OCI-LY3 (cell line): ENCODE measurements at regions not wholly inside any gene's neighbourhood (a gene's known extent, or its start where the extent isn't known, plus 50 kb on each side); places are given as distances from the start of the nearest gene placed in this dataset.

Experiments
- H2AFZ ChIP-seq: fragments of 200-600, 300-600 bp; shearing (Covaris generic); 2 replicates; pipeline ENCODE4 v1.6.0; 2014; ENCODE audit warnings: antibody characterized with exemption, low read depth, low read length
- H3K27ac ChIP-seq: fragments of 200-600, 300-600 bp; sonication (generic); 2 replicates; pipeline ENCODE4 v1.5.1; 2014; ENCODE audit warnings: mild to moderate bottlenecking, low read length, moderate library complexity, mixed read lengths
- H3K27me3 ChIP-seq: fragments of 200-600, 300-600 bp; sonication (generic); 2 replicates; pipeline ENCODE4 v1.6.1; 2014; ENCODE audit warnings: low read depth, low read length, mixed read lengths
- H3K36me3 ChIP-seq: fragments of 200-600, 300-600 bp; sonication (generic); replicated peaks from 2 replicates; pipeline ENCODE3; 2014; ENCODE audit warnings: low read depth, low read length, mixed read lengths
- H3K4me1 ChIP-seq: fragments of 300-600, 200-600 bp; sonication (generic); 2 replicates; pipeline ENCODE4 v1.6.1; 2014; ENCODE audit warnings: low read length, mixed read lengths
- H3K4me2 ChIP-seq: fragments of 200-600, 300-600 bp; sonication (generic); 2 replicates; pipeline ENCODE4 v1.6.1; 2014; ENCODE audit warnings: low read length, mixed read lengths
- H3K4me3 ChIP-seq: fragments of 300-600, 200-600 bp; sonication (generic); 2 replicates; pipeline ENCODE4 v1.5.1; 2014; ENCODE audit warnings: antibody characterized with exemption, mild to moderate bottlenecking, low read length, moderate library complexity
- H3K79me2 ChIP-seq: fragments of 300-600, 200-600 bp; shearing (Covaris generic); 2 replicates; pipeline ENCODE4 v1.6.1; 2014; ENCODE audit warnings: mild to moderate bottlenecking, low read length, mixed read lengths
- H3K9ac ChIP-seq: fragments of 300-600, 200-600 bp; shearing (Covaris generic); 2 replicates; pipeline ENCODE4 v1.6.0; 2014; ENCODE audit warnings: mild to moderate bottlenecking, low read length, moderate library complexity
- H3K9me3 ChIP-seq: fragments of 200-600, 300-600 bp; shearing (Covaris generic); 2 replicates; pipeline ENCODE4 v1.6.1; 2014; ENCODE audit warnings: low read length, mixed read lengths; ENCODE audit not compliant: insufficient read depth
- H4K20me1 ChIP-seq: fragments of 200-600, 300-600 bp; sonication (generic); 2 replicates; pipeline ENCODE4 v1.6.1; 2016; ENCODE audit warnings: low read length, mixed read lengths; ENCODE audit not compliant: insufficient read depth
- EZH2phosphoT487 ChIP-seq: fragments of 200-600 bp; shearing (Covaris generic); IDR thresholded peaks from 2 replicates; pipeline ENCODE4 v1.6.1; 2018; ENCODE audit warnings: antibody characterized with exemption, mixed run types, low read depth
- TF ChIP-seq, protein P1 (sequence below): fragments of 200-600, 300-600 bp; sonication (generic); IDR thresholded peaks from 2 replicates; pipeline ENCODE4 v1.5.1; 2014; ENCODE audit warnings: antibody characterized with exemption, low read length, low read depth

GRCh38 chr13:80116107-80116506 lies 224.8 kb downstream of the SPRY2 start:
- no peak overlapping the region for H3K9ac ChIP-seq
- H3K36me3 ChIP-seq: no peaks in the 10 kb centered on the region
- no peaks in the 10 kb centered on the region for H4K20me1 ChIP-seq
- TF ChIP-seq, protein P1, sequence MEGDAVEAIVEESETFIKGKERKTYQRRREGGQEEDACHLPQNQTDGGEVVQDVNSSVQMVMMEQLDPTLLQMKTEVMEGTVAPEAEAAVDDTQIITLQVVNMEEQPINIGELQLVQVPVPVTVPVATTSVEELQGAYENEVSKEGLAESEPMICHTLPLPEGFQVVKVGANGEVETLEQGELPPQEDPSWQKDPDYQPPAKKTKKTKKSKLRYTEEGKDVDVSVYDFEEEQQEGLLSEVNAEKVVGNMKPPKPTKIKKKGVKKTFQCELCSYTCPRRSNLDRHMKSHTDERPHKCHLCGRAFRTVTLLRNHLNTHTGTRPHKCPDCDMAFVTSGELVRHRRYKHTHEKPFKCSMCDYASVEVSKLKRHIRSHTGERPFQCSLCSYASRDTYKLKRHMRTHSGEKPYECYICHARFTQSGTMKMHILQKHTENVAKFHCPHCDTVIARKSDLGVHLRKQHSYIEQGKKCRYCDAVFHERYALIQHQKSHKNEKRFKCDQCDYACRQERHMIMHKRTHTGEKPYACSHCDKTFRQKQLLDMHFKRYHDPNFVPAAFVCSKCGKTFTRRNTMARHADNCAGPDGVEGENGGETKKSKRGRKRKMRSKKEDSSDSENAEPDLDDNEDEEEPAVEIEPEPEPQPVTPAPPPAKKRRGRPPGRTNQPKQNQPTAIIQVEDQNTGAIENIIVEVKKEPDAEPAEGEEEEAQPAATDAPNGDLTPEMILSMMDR: no peak
- TF ChIP-seq EZH2phosphoT487: no peak
- H3K4me3 ChIP-seq: no peak overlapping the region
- no peaks in the 10 kb centered on the region for H3K79me2 ChIP-seq
- H3K27ac ChIP-seq: no peak overlapping the region
- no peaks in the 10 kb centered on the region for H3K27me3 ChIP-seq
- H3K4me2 ChIP-seq: no peak overlapping the region
- H3K9me3 ChIP-seq: no peaks in the 10 kb centered on the region
- no peak overlapping the region for H2AFZ ChIP-seq
- peaks cover 10% of the 10 kb centered on the region for H3K4me1 ChIP-seq

GRCh38 chr13:80115616-80116015 lies 225.3 kb downstream of the SPRY2 start:
- H4K20me1 ChIP-seq: no peaks in the 10 kb centered on the region
- H3K27me3 ChIP-seq: no peaks in the 10 kb centered on the region
- no peak overlapping the region for H3K27ac ChIP-seq
- no peak overlapping the region for H2AFZ ChIP-seq
- TF ChIP-seq EZH2phosphoT487: no peak
- TF ChIP-seq, protein P1: no peak
- no peak overlapping the region for H3K9ac ChIP-seq
- H3K79me2 ChIP-seq: no peaks in the 10 kb centered on the region
- H3K4me2 ChIP-seq: no peak overlapping the region
- no peak overlapping the region for H3K4me3 ChIP-seq
- peaks cover 10% of the 10 kb centered on the region for H3K4me1 ChIP-seq
- no peaks in the 10 kb centered on the region for H3K36me3 ChIP-seq
- no peaks in the 10 kb centered on the region for H3K9me3 ChIP-seq

GRCh38 chr13:80113714-80114454 lies 227.0 kb downstream of the SPRY2 start:
- H3K36me3 ChIP-seq: no peaks in the 10 kb centered on the region
- H3K4me3 ChIP-seq: no peak overlapping the region

DNA sequence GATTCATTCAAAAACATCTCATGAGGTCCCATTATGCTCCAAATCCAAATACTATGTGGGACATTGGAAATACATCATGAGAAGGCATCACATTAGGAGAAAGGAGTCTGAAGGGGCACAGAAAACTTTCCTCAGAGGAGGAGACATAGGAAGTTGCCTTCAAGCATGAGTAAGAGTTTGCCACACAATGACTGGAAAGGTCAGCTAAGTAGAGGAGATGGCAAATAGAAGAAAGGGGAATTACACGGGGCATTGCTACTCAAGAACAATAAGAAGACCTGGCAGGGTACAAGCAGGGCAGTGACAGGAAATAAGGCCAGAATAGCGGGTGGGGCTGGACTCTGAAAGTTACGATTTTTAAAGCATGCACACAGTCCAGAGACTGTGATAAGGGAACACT lies 231.6 kb downstream of the SPRY2 start:
- H2AFZ ChIP-seq: no peak overlapping the region

More at GRCh38 chr13:80113714-80114454, 227.0 kb downstream of the SPRY2 start:
- Histone ChIP-seq H3K9ac (no peak overlapping the region), H2AFZ (no peak overlapping the region), H3K27me3 (no peaks in the 10 kb centered on the region), H3K27ac (no peak overlapping the region), H3K9me3 (no peaks in the 10 kb centered on the region), H3K79me2 (no peaks in the 10 kb centered on the region), H3K4me2 (no peak overlapping the region), H3K4me1 (peaks cover 14% of the 10 kb centered on the region), H4K20me1 (no peaks in the 10 kb centered on the region)
- TF ChIP-seq EZH2phosphoT487: no peak
- TF ChIP-seq, protein P1: no peak

More for the DNA sequence above, 231.6 kb downstream of the SPRY2 start:
- Histone ChIP-seq H3K9ac (no peak overlapping the region), H3K27me3 (no peaks in the 10 kb centered on the region), H3K9me3 (no peaks in the 10 kb centered on the region), H3K4me1 (peaks cover 14% of the 10 kb centered on the region), H3K4me3 (no peak overlapping the region), H4K20me1 (no peaks in the 10 kb centered on the region), H3K27ac (no peak overlapping the region), H3K79me2 (no peaks in the 10 kb centered on the region), H3K4me2 (no peak overlapping the region), H3K36me3 (no peaks in the 10 kb centered on the region)
- TF ChIP-seq, protein P1: no peak
- TF ChIP-seq EZH2phosphoT487: no peak
